ENCODE measurements at regions not wholly inside any gene's neighbourhood (a gene's known extent, or its start where the extent isn't known, plus 50 kb on each side); places are given as distances from the start of the nearest gene placed in this dataset.
A peak's percentile ranks its signal among the peaks of the same experiment; 100 is the strongest.

GRCh38 chr11:113557926-113558325, 82.7 kb upstream of the DRD2 start:
- Histone ChIP-seq H3K4me3 (no peak overlapping the region), H3K36me3 (no peaks in the 10 kb centered on the region), H3K9me3 (no peaks in the 10 kb centered on the region), H3K27me3 (replicated peaks; ENCODE audit: insufficient read depth) (no peaks in the 10 kb centered on the region), H3K27ac (no peak overlapping the region), H3K4me1 (replicated peaks) (no peaks in the 10 kb centered on the region)
- no peak for DNase-seq (ENCODE audit: low spot score)
- intact Hi-C loops (cut with DNase I): loop anchor here (5.0 kb wide), 1 partner anchor 64 kb away; no protein-coding TSS in a partner anchor
- WGBS: 89% methylated on average over 4 of the region's 4 CpGs
- no peak for TF ChIP-seq POLR2A (IDR thresholded peaks at IDR 0.05)
- no peak for TF ChIP-seq POLR2AphosphoS5 (IDR thresholded peaks at IDR 0.05)
- TF ChIP-seq CTCF (IDR thresholded peaks at IDR 0.05): no peak

GRCh38 chr11:113556036-113556435, 80.8 kb upstream of the DRD2 start:
- no peak overlapping the region for H3K4me3 ChIP-seq
- no peaks in the 10 kb centered on the region for H3K4me1 ChIP-seq (replicated peaks)
- WGBS: 72% methylated on average over 3 of the region's 3 CpGs
- no peaks in the 10 kb centered on the region for H3K27me3 ChIP-seq (replicated peaks; ENCODE audit: insufficient read depth)
- H3K27ac ChIP-seq: no peak overlapping the region
- no peaks in the 10 kb centered on the region for H3K36me3 ChIP-seq
- no peak for TF ChIP-seq POLR2A (IDR thresholded peaks at IDR 0.05)
- TF ChIP-seq POLR2AphosphoS5 (IDR thresholded peaks at IDR 0.05): no peak
- TF ChIP-seq CTCF (IDR thresholded peaks at IDR 0.05): no peak
- no peaks in the 10 kb centered on the region for H3K9me3 ChIP-seq
- no peak for DNase-seq (ENCODE audit: low spot score)
- intact Hi-C loops (cut with DNase I): loop anchor here (5.0 kb wide), 1 partner anchor 66 kb away; no protein-coding TSS in a partner anchor

- DNase-seq (ENCODE audit: low spot score): no peak
- Histone ChIP-seq H3K27ac (no peak overlapping the region), H3K36me3 (no peaks in the 10 kb centered on the region), H3K4me3 (no peak overlapping the region), H3K27me3 (replicated peaks; ENCODE audit: insufficient read depth) (no peaks in the 10 kb centered on the region), H3K4me1 (replicated peaks) (no peaks in the 10 kb centered on the region), H3K9me3 (no peaks in the 10 kb centered on the region)
- TF ChIP-seq POLR2AphosphoS5 (IDR thresholded peaks at IDR 0.05) (no peak), CTCF (IDR thresholded peaks at IDR 0.05) (no peak), POLR2A (IDR thresholded peaks at IDR 0.05) (no peak)
- intact Hi-C loops (cut with DNase I): loop anchor here (5.0 kb wide), 1 partner anchor 67 kb away; no protein-coding TSS in a partner anchor
- 64% methylated on average over 2 of the region's 2 CpGs for WGBS
Observed at GRCh38 chr11:113555071-113555619, 79.9 kb upstream of the DRD2 start.

GRCh38 chr11:113554526-113554925, 79.3 kb upstream of the DRD2 start:
- Histone ChIP-seq H3K9me3 (no peaks in the 10 kb centered on the region), H3K4me3 (no peak overlapping the region), H3K4me1 (replicated peaks) (no peaks in the 10 kb centered on the region), H3K27ac (no peak overlapping the region), H3K36me3 (no peaks in the 10 kb centered on the region), H3K27me3 (replicated peaks; ENCODE audit: insufficient read depth) (no peaks in the 10 kb centered on the region)
- intact Hi-C loops (cut with DNase I): no loop called here
- WGBS: 29% methylated on average over 3 of the region's 3 CpGs
- TF ChIP-seq POLR2AphosphoS5 (IDR thresholded peaks at IDR 0.05) (peak; percentile 54), CTCF (IDR thresholded peaks at IDR 0.05) (no peak)
- DNase-seq (ENCODE audit: low spot score): peak; percentile 64

- intact Hi-C loops (cut with DNase I): no loop called here
- WGBS: 27% methylated on average over 2 of the region's 2 CpGs
- Histone ChIP-seq H3K4me1 (replicated peaks) (no peaks in the 10 kb centered on the region), H3K9me3 (no peaks in the 10 kb centered on the region), H3K36me3 (no peaks in the 10 kb centered on the region), H3K27ac (no peak overlapping the region), H3K27me3 (replicated peaks; ENCODE audit: insufficient read depth) (no peaks in the 10 kb centered on the region), H3K4me3 (no peak overlapping the region)
- no peak for DNase-seq (ENCODE audit: low spot score)
- no peak for TF ChIP-seq POLR2AphosphoS5 (IDR thresholded peaks at IDR 0.05)
- no peak for TF ChIP-seq POLR2A (IDR thresholded peaks at IDR 0.05)
- TF ChIP-seq CTCF (IDR thresholded peaks at IDR 0.05): no peak
Observed at GRCh38 chr11:113553915-113554314, 78.7 kb upstream of the DRD2 start.
